NCI-H1105 treated with DMSO at 0.1 percent for 48 hours (cell line): ENCODE measurements at regions not wholly inside any gene's neighbourhood (a gene's known extent, or its start where the extent isn't known, plus 50 kb on each side); places are given as distances from the start of the nearest gene placed in this dataset.
"Not testable (repeated sequence)": the region's sequence is repeated elsewhere in the genome, so short reads cannot be mapped to it uniquely, and the experiment has no call there.

Experiments
- DNase-seq: peaks from one replicate; lab custom pipeline; 2025; lab: John Stamatoyannopoulos, UW

- no peak for DNase-seq
Measured at GRCh38 chr12:38384816-38385378, 68.3 kb downstream of the ALG10B start.

GRCh38 chr12:38385486-38385885 lies 68.9 kb downstream of the ALG10B start:
- DNase-seq = no peak

- DNase-seq = no peak
Measured at GRCh38 chr12:38386205-38386985, 69.8 kb downstream of the ALG10B start.

GRCh38 chr12:38389614-38390013 lies 73.0 kb downstream of the ALG10B start:
- DNase-seq = no peak

- DNase-seq = no peak
Measured at GRCh38 chr12:38391007-38391406, 74.4 kb downstream of the ALG10B start.

- DNase-seq = no peak
Measured at GRCh38 chr12:38392554-38393144, 76.1 kb downstream of the ALG10B start.

GRCh38 chr12:38399711-38400206 lies 83.2 kb downstream of the ALG10B start:
- DNase-seq = no peak

- DNase-seq = no peak
Measured at GRCh38 chr12:38402811-38403210, 86.2 kb downstream of the ALG10B start.

- no peak for DNase-seq
Measured at GRCh38 chr12:38409511-38409910, 92.9 kb downstream of the ALG10B start.

GRCh38 chr12:38411426-38411825 lies 94.9 kb downstream of the ALG10B start:
- DNase-seq = no peak

- no peak for DNase-seq
Measured at GRCh38 chr12:38411946-38412345, 95.4 kb downstream of the ALG10B start.

- no peak for DNase-seq
Measured at GRCh38 chr12:38417101-38417500, 100.5 kb downstream of the ALG10B start.

- DNase-seq = no peak
Measured at GRCh38 chr12:38424436-38424835, 107.9 kb downstream of the ALG10B start.

- DNase-seq = no peak
Measured at GRCh38 chr12:38427442-38427841, 110.9 kb downstream of the ALG10B start.

- DNase-seq = no peak
Measured at GRCh38 chr12:38431921-38432320, 115.3 kb downstream of the ALG10B start.

GRCh38 chr12:38441871-38442281 lies 125.3 kb downstream of the ALG10B start:
- not testable (repeated sequence) for DNase-seq

GRCh38 chr12:38445040-38445439 lies 128.5 kb downstream of the ALG10B start:
- no peak for DNase-seq

GRCh38 chr12:38448991-38449390 lies 132.4 kb downstream of the ALG10B start:
- DNase-seq = no peak

- no peak for DNase-seq
Measured at GRCh38 chr12:38456537-38457120, 140.1 kb downstream of the ALG10B start.

GRCh38 chr12:38465020-38465419 lies 148.4 kb downstream of the ALG10B start:
- peak; percentile 34 for DNase-seq

- DNase-seq = no peak
Measured at GRCh38 chr12:38469715-38470114, 153.1 kb downstream of the ALG10B start.

- no peak for DNase-seq
Measured at GRCh38 chr12:38477340-38478090, 160.9 kb downstream of the ALG10B start.
